SIG-M5 treated with dmso at 0.1 percent for 504 hours (cell line): ENCODE measurements at regions not wholly inside any gene's neighbourhood (a gene's known extent, or its start where the extent isn't known, plus 50 kb on each side); places are given as distances from the start of the nearest gene placed in this dataset.
"Not testable (repeated sequence)": the region's sequence is repeated elsewhere in the genome, so short reads cannot be mapped to it uniquely, and the experiment has no call there.

Source experiments
- DNase-seq: peaks from one replicate; lab custom pipeline; 2025; ENCODE audit not compliant: unreplicated experiment; lab: John Stamatoyannopoulos, UW

- no peak for DNase-seq
Observed at GRCh38 chr15:98315971-98316370, 332.4 kb upstream of the IGF1R start.

GRCh38 chr15:98321896-98322295 is 326.4 kb upstream of the IGF1R start:
- DNase-seq, result no peak

GRCh38 chr15:98322581-98322980 is 325.8 kb upstream of the IGF1R start:
- no peak for DNase-seq

- no peak for DNase-seq
Observed at GRCh38 chr15:98324341-98324970, 323.9 kb upstream of the IGF1R start.

- DNase-seq, result no peak
Observed at GRCh38 chr15:98326804-98327203, 321.5 kb upstream of the IGF1R start.

GRCh38 chr15:98330258-98330657 is 318.1 kb upstream of the IGF1R start:
- DNase-seq, result no peak

GRCh38 chr15:98330692-98331435 is 317.5 kb upstream of the IGF1R start:
- no peak for DNase-seq

GRCh38 chr15:98331676-98332075 is 316.7 kb upstream of the IGF1R start:
- DNase-seq, result no peak

GRCh38 chr15:98333251-98333650 is 315.1 kb upstream of the IGF1R start:
- DNase-seq, result no peak

GRCh38 chr15:98342911-98343310 is 305.4 kb upstream of the IGF1R start:
- DNase-seq, result no peak

GRCh38 chr15:98344591-98344990 is 303.7 kb upstream of the IGF1R start:
- DNase-seq, result no peak

GRCh38 chr15:98347001-98347400 is 301.3 kb upstream of the IGF1R start:
- DNase-seq, result no peak

GRCh38 chr15:98347866-98348265 is 300.5 kb upstream of the IGF1R start:
- DNase-seq, result no peak

- DNase-seq, result no peak
Observed at GRCh38 chr15:98350276-98350675, 298.1 kb upstream of the IGF1R start.

GRCh38 chr15:98358274-98358673 is 290.1 kb upstream of the IGF1R start:
- DNase-seq, result not testable (repeated sequence)

- no peak for DNase-seq
Observed at GRCh38 chr15:98358971-98359370, 289.4 kb upstream of the IGF1R start.

GRCh38 chr15:98363416-98363815 is 284.9 kb upstream of the IGF1R start:
- DNase-seq, result no peak

- DNase-seq, result no peak
Observed at GRCh38 chr15:98363955-98364354, 284.4 kb upstream of the IGF1R start.

GRCh38 chr15:98369081-98369716 is 279.1 kb upstream of the IGF1R start:
- no peak for DNase-seq

- DNase-seq, result no peak
Observed at GRCh38 chr15:98375513-98376340, 272.6 kb upstream of the IGF1R start.

- DNase-seq, result no peak
Observed at GRCh38 chr15:98380721-98381120, 267.6 kb upstream of the IGF1R start.
